Caco-2 (cell line): ENCODE measurements at regions not wholly inside any gene's neighbourhood (a gene's known extent, or its start where the extent isn't known, plus 50 kb on each side); places are given as distances from the start of the nearest gene placed in this dataset.
"Not testable (repeated sequence)": the region's sequence is repeated elsewhere in the genome, so short reads cannot be mapped to it uniquely, and the experiment has no call there.

Source experiments
- BruUV-seq: library from RNA; stranded (reverse); fragments of 400-500 nt; replicated peaks from 2 replicates; lab custom pipeline; 2021; lab: Mats Ljungman, UMichigan
- CTCF ChIA-PET: fragments of 300-600 bp; sonication (Branson Sonifier 250); formaldehyde crosslinking; loops from one replicate; lab custom pipeline; 2022; ENCODE audit warnings: antibody characterized with exemption; lab: Charles Lee
- POLR2A ChIA-PET: fragments of 300-600 bp; sonication (Branson Sonifier 250); formaldehyde crosslinking; loops from one replicate; lab custom pipeline; 2022; ENCODE audit warnings: antibody characterized with exemption; lab: Charles Lee
- DNase-seq, 2 experiments: peaks; one replicate each; pipeline versions ENCODE4 v3.0.0 to v3.0.0-alpha.2; 2020 to 2022
- H3K27me3 ChIP-seq: replicated peaks from 2 replicates; pipeline ENCODE4 v1.6.0; 2011; ENCODE audit warnings: low read length; ENCODE audit not compliant: control insufficient read depth, insufficient read depth
- H3K36me3 ChIP-seq: 2 replicates; pipeline ENCODE4 v1.5.1; 2011; ENCODE audit warnings: low read length; ENCODE audit not compliant: control insufficient read depth, insufficient read depth
- H3K4me1 ChIP-seq: fragments of 250-450 bp; sonication (Bioruptor Pico); 2 replicates; pipeline ENCODE4 v1.5.1; 2020; ENCODE audit warnings: mild to moderate bottlenecking
- H3K4me3 ChIP-seq: 2 replicates; pipeline ENCODE4 v1.5.1; 2011; ENCODE audit warnings: low read depth, mild to moderate bottlenecking, control low read depth, low read length
- H3K9me3 ChIP-seq: fragments of 250-450 bp; sonication (Bioruptor Pico); 2 replicates; pipeline ENCODE4 v1.5.1; 2020; ENCODE audit warnings: mild to moderate bottlenecking, moderate library complexity
- H3K27ac Mint-ChIP-seq: one replicate; pipeline ENCODE4 v1.8.0; 2022; ENCODE audit warnings: mixed read lengths; ENCODE audit not compliant: unreplicated experiment
- H3K27me3 Mint-ChIP-seq: one replicate; pipeline ENCODE4 v1.8.0; 2022; ENCODE audit warnings: mixed read lengths; ENCODE audit not compliant: insufficient read depth, unreplicated experiment
- H3K36me3 Mint-ChIP-seq: one replicate; pipeline ENCODE4 v1.8.0; 2022; ENCODE audit warnings: mild to moderate bottlenecking, mixed read lengths; ENCODE audit not compliant: insufficient read depth, unreplicated experiment
- H3K4me1 Mint-ChIP-seq: one replicate; pipeline ENCODE4 v1.8.0; 2022; ENCODE audit warnings: low read depth, mixed read lengths; ENCODE audit not compliant: unreplicated experiment
- H3K4me3 Mint-ChIP-seq: one replicate; pipeline ENCODE4 v1.8.0; 2022; ENCODE audit warnings: mild to moderate bottlenecking, moderate library complexity, mixed read lengths; ENCODE audit not compliant: unreplicated experiment
- H3K9me3 Mint-ChIP-seq: one replicate; pipeline ENCODE4 v1.8.0; 2022; ENCODE audit warnings: mixed read lengths; ENCODE audit not compliant: unreplicated experiment
- CTCF ChIP-seq, 2 experiments: fragments of 200-600 bp in 1 of 2; IDR thresholded peaks; 1 replicate in 1 of 2; 2 replicates in 1 of 2; pipeline versions ENCODE4 v1.5.1 to v1.8.0; 2011 to 2022; ENCODE audit warnings: antibody characterized with exemption in 1 of 2, control low read depth in 1 of 2, inconsistent platforms in 1 of 2, low read depth in 1 of 2, low read length in 1 of 2, mild to moderate bottlenecking in 1 of 2, moderate library complexity in 1 of 2; ENCODE audit not compliant: insufficient read depth in 1 of 2, severe bottlenecking in 1 of 2, unreplicated experiment in 1 of 2
- intact Hi-C: fragments of 100-400 bp; cut with micrococcal nuclease; formaldehyde crosslinking; loops from one replicate; pipeline ENCODE4 v1.10.0; 2022; ENCODE audit not compliant: unreplicated experiment

DNA sequence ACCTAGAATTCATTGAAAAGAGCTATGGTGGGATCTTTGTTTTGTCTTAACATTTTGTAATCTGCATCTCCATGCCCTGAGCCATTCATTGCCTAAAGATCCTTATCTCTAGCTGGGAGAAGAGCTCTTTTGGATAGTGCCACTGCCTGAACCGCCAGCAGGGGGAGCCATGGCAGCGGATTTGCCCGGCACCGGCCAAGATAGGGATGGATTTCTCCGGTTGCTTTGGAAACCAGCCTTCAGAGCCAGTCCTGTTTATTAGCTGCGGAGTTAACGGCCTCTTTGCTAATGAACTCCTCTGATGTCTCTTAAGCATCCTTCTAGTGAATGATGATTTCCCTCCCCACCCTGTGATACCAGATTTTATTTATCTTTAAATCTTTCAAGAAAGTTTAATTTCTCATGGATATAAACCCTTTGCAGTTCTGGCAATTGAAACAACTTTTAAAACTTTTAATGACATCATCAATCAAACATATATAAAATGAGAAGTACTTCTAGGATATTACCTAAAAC is 58.2 kb upstream of the LYZL2 start:
- ChIA-PET CTCF (interaction anchor here (0.6 to 1.7 kb wide), 9 partner anchors 15 to 1550 kb away, joined by 3 to 18 read pairs (median 4); partner anchors contain the start of gene ZNF438), POLR2A (no interaction called here)
- Histone ChIP-seq H3K4me1 (no peaks in the 10 kb centered on the region; the same call in 1 of the 2 replicates), H3K9me3 (no peaks in the 10 kb centered on the region), H3K4me3 (no peak overlapping the region), H3K36me3 (no peaks in the 10 kb centered on the region), H3K27me3 (no peaks in the 10 kb centered on the region; the same call in 1 of the 2 replicates)
- peak; percentile 90 to 98 for TF ChIP-seq CTCF (IDR thresholded peaks at IDR 0.05; ENCODE audit: insufficient read depth in 1 of 2, low read depth in 1 of 2, low read length in 1 of 2, severe bottlenecking in 1 of 2, unreplicated experiment in 1 of 2)
- Mint-ChIP-seq H3K27me3 (peaks cover 28% of the 10 kb centered on the region), H3K4me1 (no peaks in the 10 kb centered on the region), H3K36me3 (no peaks in the 10 kb centered on the region), H3K9me3 (peaks cover 5% of the 10 kb centered on the region), H3K4me3 (no peak overlapping the region), H3K27ac (no peak overlapping the region)
- intact Hi-C loops: loop anchor here (1.0 to 5.0 kb wide), 3 partner anchors 16 to 804 kb away; no protein-coding TSS in a partner anchor
- DNase-seq: peak; percentile 82 to 92
- BruUV-seq: no TSS peak

DNA sequence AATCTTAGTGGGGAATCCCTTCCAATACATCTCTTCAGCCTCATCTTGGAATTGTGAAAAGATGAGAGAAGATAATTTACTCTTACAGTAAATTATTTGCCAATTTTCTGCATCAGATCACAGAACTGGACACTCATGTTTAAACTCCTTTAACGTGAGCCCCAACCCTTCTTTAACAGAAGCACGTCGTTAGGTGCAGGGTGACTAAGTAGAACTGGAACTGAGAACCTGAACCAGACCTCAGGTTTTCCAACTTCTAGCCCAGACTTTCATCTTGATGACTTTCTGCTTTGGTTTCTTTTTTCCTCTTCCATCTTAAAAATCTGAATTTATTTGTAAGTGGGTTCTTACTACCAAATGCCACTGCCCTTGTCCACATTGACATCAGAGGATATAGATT is 57.2 kb upstream of the LYZL2 start:
- Histone ChIP-seq H3K27me3 (no peaks in the 10 kb centered on the region; the same call in 1 of the 2 replicates), H3K4me3 (no peak overlapping the region), H3K36me3 (no peaks in the 10 kb centered on the region), H3K9me3 (peaks cover 5% of the 10 kb centered on the region; the same call in 1 of the 2 replicates), H3K4me1 (peaks cover 6% of the 10 kb centered on the region; the same call in 1 of the 2 replicates)
- ChIA-PET CTCF (interaction anchor here (0.8 to 1.7 kb wide), 2 partner anchors 16 kb away, joined by 3 to 18 read pairs; no protein-coding TSS in a partner anchor), POLR2A (no interaction called here)
- Mint-ChIP-seq H3K36me3 (no peaks in the 10 kb centered on the region), H3K4me3 (no peak overlapping the region), H3K4me1 (peaks cover 4% of the 10 kb centered on the region), H3K27ac (no peak overlapping the region), H3K27me3 (peaks cover 23% of the 10 kb centered on the region), H3K9me3 (no peaks in the 10 kb centered on the region)
- DNase-seq: no peak
- intact Hi-C loops: loop anchor here (1.0 to 5.0 kb wide), 3 partner anchors 15 to 805 kb away; no protein-coding TSS in a partner anchor
- no peak for TF ChIP-seq CTCF (IDR thresholded peaks at IDR 0.05; ENCODE audit: insufficient read depth in 1 of 2, low read depth in 1 of 2, low read length in 1 of 2, severe bottlenecking in 1 of 2, unreplicated experiment in 1 of 2)
- no TSS peak for BruUV-seq

- H3K9me3 Mint-ChIP-seq: peaks cover 14% of the 10 kb centered on the region
- H3K27me3 Mint-ChIP-seq: peaks cover 19% of the 10 kb centered on the region
- TF ChIP-seq CTCF (IDR thresholded peaks at IDR 0.05; ENCODE audit: insufficient read depth in 1 of 2, low read depth in 1 of 2, low read length in 1 of 2, severe bottlenecking in 1 of 2, unreplicated experiment in 1 of 2): no peak
- H3K4me3 Mint-ChIP-seq: no peak overlapping the region
- Histone ChIP-seq H3K36me3 (no peaks in the 10 kb centered on the region), H3K9me3 (peaks cover 11% of the 10 kb centered on the region), H3K4me3 (no peak overlapping the region), H3K27me3 (no peaks in the 10 kb centered on the region), H3K4me1 (peaks cover 11% of the 10 kb centered on the region; the same call in 1 of the 2 replicates)
- H3K36me3 Mint-ChIP-seq: no peaks in the 10 kb centered on the region
- ChIA-PET POLR2A (no interaction called here), CTCF (no interaction called here)
- no peak overlapping the region for H3K27ac Mint-ChIP-seq
- no TSS peak for BruUV-seq
- intact Hi-C loops: no loop called here
- H3K4me1 Mint-ChIP-seq: peaks cover 7% of the 10 kb centered on the region
- no peak for DNase-seq
Measured at GRCh38 chr10:30683496-30683895, 53.9 kb upstream of the LYZL2 start.

GRCh38 chr10:30682377-30683199 is 53.0 kb upstream of the LYZL2 start:
- H3K36me3 Mint-ChIP-seq, H3K4me1 Mint-ChIP-seq, BruUV-seq, POLR2A ChIA-PET, H3K27me3 ChIP-seq, H3K4me3 Mint-ChIP-seq, intact Hi-C loops, H3K36me3 ChIP-seq, H3K4me3 ChIP-seq, H3K27ac Mint-ChIP-seq, CTCF ChIA-PET: not testable (repeated sequence)
- H3K4me1 ChIP-seq: peaks cover 11% of the 10 kb centered on the region; the same call in 1 of the 2 replicates
- H3K9me3 ChIP-seq: peaks cover 11% of the 10 kb centered on the region
- peak; percentile 66 to 69 for DNase-seq
- Mint-ChIP-seq H3K27me3 (peaks cover 17% of the 10 kb centered on the region), H3K9me3 (peaks cover 14% of the 10 kb centered on the region)
